CD4-positive, alpha-beta T cell (primary cell): ENCODE measurements at regions not wholly inside any gene's neighbourhood (a gene's known extent, or its start where the extent isn't known, plus 50 kb on each side); places are given as distances from the start of the nearest gene placed in this dataset.

Experiments
- ATAC-seq: fragments of 200-7000 bp; cut with Tn5 transposase; one replicate; pipeline ENCODE4 v1.10.0; 2022; ENCODE audit warnings: mild to moderate bottlenecking; ENCODE audit not compliant: poor library complexity
- CTCF ChIA-PET: fragments of 350-600 bp; sonication (Branson Sonifier 250); formaldehyde crosslinking; loops from one replicate; lab custom pipeline; 2021; ENCODE audit warnings: antibody characterized with exemption, inconsistent platforms; lab: Charles Lee
- POLR2A ChIA-PET: fragments of 350-600 bp; sonication (Branson Sonifier 250); formaldehyde crosslinking; loops from one replicate; lab custom pipeline; 2021; ENCODE audit warnings: antibody characterized with exemption, inconsistent platforms; lab: Charles Lee
- DNase-seq, 14 experiments: peaks; one replicate each; pipeline ENCODE4 v3.0.0-alpha.2; 2013 to 2020; ENCODE audit warnings: mixed read lengths in 2 of 14
- H3K27ac ChIP-seq, 2 donors: one replicate each; pipeline versions ENCODE4 v1.5.1 to v1.7.0; 2013; ENCODE audit warnings: low read length in 2 of 2, low read depth in 1 of 2, mild to moderate bottlenecking in 1 of 2
- H3K27me3 ChIP-seq, 2 experiments: 1 replicate in 1 of 2; 2 replicates in 1 of 2; pipeline versions ENCODE4 v1.6.1 to v1.7.0; 2013; ENCODE audit warnings: low read length in 2 of 2, control low read depth in 1 of 2, mild to moderate bottlenecking in 1 of 2, moderate library complexity in 1 of 2; ENCODE audit not compliant: insufficient read depth in 2 of 2, control insufficient read depth in 1 of 2
- H3K36me3 ChIP-seq: one replicate; pipeline ENCODE4 v1.6.1; 2013; ENCODE audit warnings: low read length, control low read depth; ENCODE audit not compliant: insufficient read depth
- H3K4me1 ChIP-seq: one replicate; pipeline ENCODE4 v1.6.1; 2013; ENCODE audit warnings: low read length, control low read depth; ENCODE audit not compliant: insufficient read depth
- H3K4me3 ChIP-seq: one replicate; pipeline ENCODE4 v1.5.1; 2013; ENCODE audit warnings: mild to moderate bottlenecking, low read length, moderate library complexity
- H3K9me3 ChIP-seq, 2 experiments: 1 replicate in 1 of 2; 2 replicates in 1 of 2; pipeline versions ENCODE4 v1.6.1 to v1.7.0; 2013; ENCODE audit warnings: low read length in 2 of 2, mild to moderate bottlenecking in 2 of 2, control low read depth in 1 of 2, moderate library complexity in 1 of 2; ENCODE audit not compliant: control insufficient read depth in 1 of 2, insufficient read depth in 1 of 2
- H3K27ac Mint-ChIP-seq: one replicate; pipeline ENCODE4 v1.8.0; 2020; ENCODE audit warnings: mixed read lengths
- H3K27me3 Mint-ChIP-seq: one replicate; pipeline ENCODE4 v1.8.0; 2021; ENCODE audit warnings: mixed read lengths
- H3K36me3 Mint-ChIP-seq: one replicate; pipeline ENCODE4 v1.8.0; 2021; ENCODE audit warnings: low read depth, mixed read lengths
- H3K4me1 Mint-ChIP-seq: one replicate; pipeline ENCODE4 v1.8.0; 2021; ENCODE audit warnings: low read depth, mixed read lengths
- H3K4me3 Mint-ChIP-seq: one replicate; pipeline ENCODE4 v1.8.0; 2020; ENCODE audit warnings: mild to moderate bottlenecking, mixed read lengths
- H3K9me3 Mint-ChIP-seq: one replicate; pipeline ENCODE4 v1.8.0; 2020; ENCODE audit warnings: mixed read lengths
- CTCF ChIP-seq: fragments of 200-600 bp; IDR thresholded peaks from one replicate; pipeline ENCODE4 v1.8.0; 2022; ENCODE audit warnings: antibody characterized with exemption, mild to moderate bottlenecking
- intact Hi-C, 2 experiments: fragments of 100-400 bp; cut with DNase I in 1 of 2; cut with micrococcal nuclease in 1 of 2; formaldehyde crosslinking; loops; one replicate each; pipeline versions ENCODE4 v1.15.1 to v1.9.0; 2023 to 2025; cut with DNase I, micrococcal nuclease

GRCh38 chr4:18513861-18514260, 492.3 kb upstream of the LCORL start:
- no peak overlapping the region for H3K4me3 Mint-ChIP-seq
- H3K36me3 Mint-ChIP-seq: no peaks in the 10 kb centered on the region
- no peak for ATAC-seq
- H3K27ac Mint-ChIP-seq: no peak overlapping the region
- H3K9me3 Mint-ChIP-seq: peaks cover 2% of the 10 kb centered on the region
- CTCF ChIA-PET: no interaction called here
- H3K4me1 Mint-ChIP-seq: no peaks in the 10 kb centered on the region
- peaks cover 5% of the 10 kb centered on the region for H3K27me3 Mint-ChIP-seq
- no peak for TF ChIP-seq CTCF
- DNase-seq: no peak
- Histone ChIP-seq H3K27me3 (no peaks in the 10 kb centered on the region), H3K27ac (no peak overlapping the region), H3K4me1 (no peaks in the 10 kb centered on the region), H3K36me3 (no peaks in the 10 kb centered on the region), H3K9me3 (no peaks in the 10 kb centered on the region), H3K4me3 (no peak overlapping the region)
- intact Hi-C loops: no loop called here
- POLR2A ChIA-PET: no interaction called here

DNA sequence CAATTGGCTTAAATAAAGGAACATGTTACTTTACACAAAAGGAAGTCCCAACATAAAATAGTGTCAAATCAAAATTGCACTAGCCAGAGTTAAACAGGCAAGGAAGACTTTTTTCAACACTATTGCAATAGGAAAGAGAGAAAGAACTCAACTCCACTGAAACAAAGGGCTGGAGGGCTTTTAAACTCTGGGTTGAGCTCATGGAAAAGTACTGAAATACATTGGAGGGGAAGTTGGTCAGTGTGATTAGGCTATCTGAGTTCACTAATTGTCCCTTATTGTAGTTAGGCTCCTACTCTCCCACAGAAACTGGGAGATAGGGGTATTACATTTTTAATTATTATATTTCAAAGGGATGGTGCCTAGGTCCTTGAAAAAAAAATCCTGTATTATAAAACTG, 491.2 kb upstream of the LCORL start:
- H3K36me3 ChIP-seq: no peaks in the 10 kb centered on the region
- no peak overlapping the region for H3K4me3 ChIP-seq
- H3K27me3 ChIP-seq: no peaks in the 10 kb centered on the region
- H3K27ac ChIP-seq: no peak overlapping the region
- H3K4me1 Mint-ChIP-seq: no peaks in the 10 kb centered on the region
- ChIA-PET POLR2A (no interaction called here), CTCF (no interaction called here)
- H3K9me3 Mint-ChIP-seq: peaks cover 2% of the 10 kb centered on the region
- no peaks in the 10 kb centered on the region for H3K4me1 ChIP-seq
- intact Hi-C loops: no loop called here
- H3K4me3 Mint-ChIP-seq: no peak overlapping the region
- DNase-seq (no peak), ATAC-seq (no peak)
- H3K36me3 Mint-ChIP-seq: no peaks in the 10 kb centered on the region
- peaks cover 5% of the 10 kb centered on the region for H3K27me3 Mint-ChIP-seq
- no peak overlapping the region for H3K27ac Mint-ChIP-seq
- no peaks in the 10 kb centered on the region for H3K9me3 ChIP-seq
- TF ChIP-seq CTCF: no peak

GRCh38 chr4:18511727-18512126, 490.2 kb upstream of the LCORL start:
- H3K27me3 ChIP-seq: no peaks in the 10 kb centered on the region
- intact Hi-C loops: no loop called here
- H3K27ac ChIP-seq: no peak overlapping the region
- Mint-ChIP-seq H3K27me3 (no peaks in the 10 kb centered on the region), H3K4me3 (no peak overlapping the region), H3K27ac (no peak overlapping the region), H3K9me3 (peaks cover 2% of the 10 kb centered on the region), H3K4me1 (no peaks in the 10 kb centered on the region), H3K36me3 (no peaks in the 10 kb centered on the region)
- H3K4me1 ChIP-seq: no peaks in the 10 kb centered on the region
- DNase-seq (no peak), ATAC-seq (no peak)
- ChIA-PET POLR2A (no interaction called here), CTCF (no interaction called here)
- H3K9me3 ChIP-seq: no peaks in the 10 kb centered on the region
- TF ChIP-seq CTCF: no peak
- no peak overlapping the region for H3K4me3 ChIP-seq
- no peaks in the 10 kb centered on the region for H3K36me3 ChIP-seq
